GM23338 (cell line): ENCODE measurements at regions not wholly inside any gene's neighbourhood (a gene's known extent, or its start where the extent isn't known, plus 50 kb on each side); places are given as distances from the start of the nearest gene placed in this dataset.

Experiments
- CREB1 ChIP-seq: fragments of 250-450 bp; sonication (Bioruptor Pico); IDR thresholded peaks from 2 replicates; pipeline ENCODE4 v1.5.0; 2020; ENCODE audit warnings: low read depth, mild to moderate bottlenecking, moderate library complexity
- CTCF ChIP-seq, 2 experiments: fragments of 200-600 bp in 1 of 2; sonication (generic) in 1 of 2; conservative IDR thresholded peaks; 2 replicates each; pipeline versions ENCODE4 v1.5.1 to v1.6.1; 2016 to 2017; ENCODE audit warnings: antibody characterized with exemption in 2 of 2, low read depth in 2 of 2, mild to moderate bottlenecking in 2 of 2, moderate library complexity in 1 of 2
- ETS1 ChIP-seq: IDR thresholded peaks from 2 replicates; pipeline ENCODE4 v1.6.1; 2016; ENCODE audit warnings: antibody characterized with exemption
- EZH2 ChIP-seq: fragments of 200-600 bp; sonication (generic); IDR thresholded peaks from one replicate; pipeline ENCODE4 v1.8.0; 2017; ENCODE audit warnings: antibody characterized with exemption, mild to moderate bottlenecking, low read depth; ENCODE audit not compliant: unreplicated experiment
- EZH2phosphoT487 ChIP-seq: fragments of 200-600 bp; sonication (generic); IDR thresholded peaks from one replicate; pipeline ENCODE4 v1.8.1; 2018; ENCODE audit warnings: antibody characterized with exemption; ENCODE audit not compliant: unreplicated experiment
- JUNB ChIP-seq: IDR thresholded peaks from one replicate; pipeline ENCODE4 v1.6.1; 2016; ENCODE audit warnings: antibody characterized with exemption; ENCODE audit not compliant: unreplicated experiment
- POLR2AphosphoS5 ChIP-seq: IDR thresholded peaks from 2 replicates; pipeline ENCODE4 v1.6.1; 2016; ENCODE audit warnings: antibody characterized with exemption, low read depth
- REST ChIP-seq: IDR thresholded peaks from one replicate; pipeline ENCODE4 v1.6.1; 2018; ENCODE audit warnings: antibody characterized with exemption; ENCODE audit not compliant: unreplicated experiment
- ZNF114 ChIP-seq: fragments of 250-450 bp; sonication (Bioruptor Pico); IDR thresholded peaks from 2 replicates; pipeline ENCODE4 v1.5.0; 2020; ENCODE audit warnings: mild to moderate bottlenecking, moderate library complexity
- ZNF331 ChIP-seq: fragments of 250-450 bp; sonication (Bioruptor Pico); IDR thresholded peaks from 2 replicates; pipeline ENCODE4 v1.5.0; 2020; ENCODE audit warnings: low read depth, mild to moderate bottlenecking, moderate library complexity

- TF ChIP-seq CTCF (conservative IDR thresholded peaks at IDR 0.05; ENCODE audit: low read depth in 2 of 2) (no peak), REST (no peak), CREB1 (CRISPR knock-in tag) (no peak), EZH2 (no peak), EZH2phosphoT487 (no peak), POLR2AphosphoS5 (no peak), ETS1 (no peak), JUNB (no peak), ZNF331 (no peak), ZNF114 (CRISPR knock-in tag) (no peak)
Observed at GRCh38 chr6:94639564-94639963, 937.8 kb upstream of the MANEA start.
